DND-41 (cell line): ENCODE measurements at regions not wholly inside any gene's neighbourhood (a gene's known extent, or its start where the extent isn't known, plus 50 kb on each side); places are given as distances from the start of the nearest gene placed in this dataset.

Source experiments
- CTCF ChIP-seq: IDR thresholded peaks from 2 replicates; pipeline ENCODE4 v1.5.1; 2012; ENCODE audit warnings: borderline replicate concordance, low read length, moderate library complexity, mild to moderate bottlenecking; ENCODE audit not compliant: poor library complexity, severe bottlenecking; ENCODE audit errors: extremely low read depth
- EZH2 ChIP-seq: IDR thresholded peaks from 3 replicates; pipeline ENCODE4 v1.6.1; 2012; ENCODE audit warnings: borderline replicate concordance, low read depth, mild to moderate bottlenecking, moderate library complexity, low read length, inconsistent platforms; ENCODE audit not compliant: severe bottlenecking

- TF ChIP-seq CTCF (no peak), EZH2 (no peak)
Measured at GRCh38 chr7:153515359-153515758, 536.8 kb upstream of the DPP6 start.
